ENCODE measurements at regions not wholly inside any gene's neighbourhood (a gene's known extent, or its start where the extent isn't known, plus 50 kb on each side); places are given as distances from the start of the nearest gene placed in this dataset.

DNA sequence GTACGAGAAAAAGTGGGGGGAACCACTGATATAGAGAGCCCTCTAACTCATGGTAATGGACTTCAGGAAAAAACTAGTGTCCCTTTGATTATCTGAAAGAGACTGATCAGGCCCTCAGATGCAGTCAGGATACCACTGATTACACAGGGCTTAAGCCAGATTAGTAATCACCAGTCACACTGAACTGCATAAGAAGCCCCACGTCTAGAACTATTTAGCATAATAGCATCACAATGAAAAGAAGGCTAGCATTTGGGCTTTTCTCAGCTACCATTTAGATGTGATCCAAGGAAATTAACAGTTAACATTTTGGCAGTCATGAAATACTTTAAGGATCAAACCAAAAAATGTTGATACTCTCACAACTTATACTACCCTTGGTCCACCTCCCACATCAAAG is 813.1 kb upstream of the POU3F3 start:
- Histone ChIP-seq H3K4me1 (ENCODE audit: control insufficient read depth, extremely low read depth, insufficient read depth, low read length) (no peaks in the 10 kb centered on the region), H2AFZ (ENCODE audit: low read length) (no peak overlapping the region), H3K79me2 (ENCODE audit: control insufficient read depth, insufficient read depth, low read length) (no peaks in the 10 kb centered on the region), H3K27me3 (ENCODE audit: control insufficient read depth, insufficient read depth, low read length) (no peaks in the 10 kb centered on the region), H3K4me2 (ENCODE audit: extremely low read depth, insufficient read depth, low read length) (no peak overlapping the region), H3K36me3 (ENCODE audit: control insufficient read depth, insufficient read depth, low read length) (no peaks in the 10 kb centered on the region), H4K20me1 (ENCODE audit: control insufficient read depth, extremely low read depth, insufficient read depth, low read length) (no peaks in the 10 kb centered on the region), H3K9ac (ENCODE audit: insufficient read depth, low read length) (no peak overlapping the region), H3K4me3 (replicated peaks in 1 of 4; ENCODE audit: control extremely low read depth in 1 of 4, insufficient read depth in 1 of 4, low read depth in 3 of 4, low read length in 4 of 4) (no peak overlapping the region), H3K27ac (ENCODE audit: insufficient read depth, low read length) (no peak overlapping the region), H3K9me3 (ENCODE audit: control insufficient read depth, insufficient read depth, low read depth, low read length) (no peaks in the 10 kb centered on the region)
- TF ChIP-seq, protein P1, sequence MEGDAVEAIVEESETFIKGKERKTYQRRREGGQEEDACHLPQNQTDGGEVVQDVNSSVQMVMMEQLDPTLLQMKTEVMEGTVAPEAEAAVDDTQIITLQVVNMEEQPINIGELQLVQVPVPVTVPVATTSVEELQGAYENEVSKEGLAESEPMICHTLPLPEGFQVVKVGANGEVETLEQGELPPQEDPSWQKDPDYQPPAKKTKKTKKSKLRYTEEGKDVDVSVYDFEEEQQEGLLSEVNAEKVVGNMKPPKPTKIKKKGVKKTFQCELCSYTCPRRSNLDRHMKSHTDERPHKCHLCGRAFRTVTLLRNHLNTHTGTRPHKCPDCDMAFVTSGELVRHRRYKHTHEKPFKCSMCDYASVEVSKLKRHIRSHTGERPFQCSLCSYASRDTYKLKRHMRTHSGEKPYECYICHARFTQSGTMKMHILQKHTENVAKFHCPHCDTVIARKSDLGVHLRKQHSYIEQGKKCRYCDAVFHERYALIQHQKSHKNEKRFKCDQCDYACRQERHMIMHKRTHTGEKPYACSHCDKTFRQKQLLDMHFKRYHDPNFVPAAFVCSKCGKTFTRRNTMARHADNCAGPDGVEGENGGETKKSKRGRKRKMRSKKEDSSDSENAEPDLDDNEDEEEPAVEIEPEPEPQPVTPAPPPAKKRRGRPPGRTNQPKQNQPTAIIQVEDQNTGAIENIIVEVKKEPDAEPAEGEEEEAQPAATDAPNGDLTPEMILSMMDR (conservative IDR thresholded peaks at IDR 0.05 in 1 of 2, IDR thresholded peaks at IDR 0.05 in 1 of 2; ENCODE audit: low read depth in 1 of 2, low read length in 2 of 2), result no peak
- no peak for TF ChIP-seq EZH2 (IDR thresholded peaks at IDR 0.05; ENCODE audit: low read length, missing control alignments)
- no peak for DNase-seq (ENCODE audit: low read depth in 2 of 2)

DNA sequence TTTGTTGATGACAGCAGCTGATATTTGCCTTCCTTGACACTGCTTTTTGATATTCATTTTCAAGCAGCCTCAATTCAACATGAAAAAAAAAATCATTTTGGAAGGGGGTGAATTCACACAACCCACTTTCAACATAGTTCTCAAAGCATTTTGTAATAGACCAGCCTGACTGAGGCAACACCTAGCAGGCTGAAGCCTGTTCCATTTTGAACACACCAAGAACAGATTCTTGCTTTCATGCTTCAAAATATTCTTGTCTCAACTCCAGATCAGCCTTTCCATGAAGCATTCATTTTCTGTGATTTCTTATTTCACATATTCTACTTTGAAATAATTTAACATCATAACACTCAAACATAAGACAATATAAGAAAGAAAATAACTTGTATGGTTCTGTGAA is 812.6 kb upstream of the POU3F3 start:
- Histone ChIP-seq H2AFZ (ENCODE audit: low read length) (no peak overlapping the region), H3K9me3 (ENCODE audit: control insufficient read depth, insufficient read depth, low read depth, low read length) (no peaks in the 10 kb centered on the region), H3K79me2 (ENCODE audit: control insufficient read depth, insufficient read depth, low read length) (no peaks in the 10 kb centered on the region), H3K4me1 (ENCODE audit: control insufficient read depth, extremely low read depth, insufficient read depth, low read length) (no peaks in the 10 kb centered on the region), H3K36me3 (ENCODE audit: control insufficient read depth, insufficient read depth, low read length) (no peaks in the 10 kb centered on the region), H4K20me1 (ENCODE audit: control insufficient read depth, extremely low read depth, insufficient read depth, low read length) (no peaks in the 10 kb centered on the region), H3K27ac (ENCODE audit: insufficient read depth, low read length) (no peak overlapping the region), H3K27me3 (ENCODE audit: control insufficient read depth, insufficient read depth, low read length) (no peaks in the 10 kb centered on the region), H3K9ac (ENCODE audit: insufficient read depth, low read length) (no peak overlapping the region), H3K4me2 (ENCODE audit: extremely low read depth, insufficient read depth, low read length) (no peak overlapping the region), H3K4me3 (replicated peaks in 1 of 4; ENCODE audit: control extremely low read depth in 1 of 4, insufficient read depth in 1 of 4, low read depth in 3 of 4, low read length in 4 of 4) (no peak overlapping the region)
- DNase-seq (ENCODE audit: low read depth in 2 of 2), result no peak
- no peak for TF ChIP-seq EZH2 (IDR thresholded peaks at IDR 0.05; ENCODE audit: low read length, missing control alignments)
- TF ChIP-seq, protein P1 (conservative IDR thresholded peaks at IDR 0.05 in 1 of 2, IDR thresholded peaks at IDR 0.05 in 1 of 2; ENCODE audit: low read depth in 1 of 2, low read length in 2 of 2), result no peak

DNA sequence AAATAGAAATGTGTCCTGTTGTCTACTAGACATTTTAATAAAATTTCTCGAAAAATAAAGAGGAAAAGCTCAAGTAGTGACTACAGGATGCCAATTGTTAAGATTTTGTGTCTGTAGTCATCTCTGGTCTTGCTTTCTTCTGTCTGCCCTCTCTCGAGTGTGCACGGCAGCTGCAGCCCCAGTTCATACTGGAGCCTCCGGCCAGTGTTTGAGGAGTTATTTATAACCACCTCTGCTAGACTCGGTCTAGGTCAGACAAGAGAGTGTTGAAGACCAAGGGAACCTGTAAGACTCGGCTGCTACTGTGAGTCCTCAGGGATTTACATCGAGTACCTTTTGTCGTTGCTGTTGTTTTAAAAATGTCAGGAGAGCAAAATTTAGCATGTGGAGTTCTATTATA is 810.1 kb upstream of the POU3F3 start:
- Histone ChIP-seq H4K20me1 (ENCODE audit: control insufficient read depth, extremely low read depth, insufficient read depth, low read length) (no peaks in the 10 kb centered on the region), H3K79me2 (ENCODE audit: control insufficient read depth, insufficient read depth, low read length) (no peaks in the 10 kb centered on the region), H3K27me3 (ENCODE audit: control insufficient read depth, insufficient read depth, low read length) (no peaks in the 10 kb centered on the region), H3K9ac (ENCODE audit: insufficient read depth, low read length) (no peak overlapping the region), H3K36me3 (ENCODE audit: control insufficient read depth, insufficient read depth, low read length) (no peaks in the 10 kb centered on the region), H3K4me2 (ENCODE audit: extremely low read depth, insufficient read depth, low read length) (no peak overlapping the region), H2AFZ (ENCODE audit: low read length) (no peak overlapping the region), H3K4me3 (replicated peaks in 1 of 4; ENCODE audit: control extremely low read depth in 1 of 4, insufficient read depth in 1 of 4, low read depth in 3 of 4, low read length in 4 of 4) (no peak overlapping the region), H3K27ac (ENCODE audit: insufficient read depth, low read length) (no peak overlapping the region), H3K9me3 (ENCODE audit: control insufficient read depth, insufficient read depth, low read depth, low read length) (no peaks in the 10 kb centered on the region), H3K4me1 (ENCODE audit: control insufficient read depth, extremely low read depth, insufficient read depth, low read length) (no peaks in the 10 kb centered on the region)
- DNase-seq (ENCODE audit: low read depth in 2 of 2), result no peak
- TF ChIP-seq EZH2 (IDR thresholded peaks at IDR 0.05; ENCODE audit: low read length, missing control alignments), result no peak
- TF ChIP-seq, protein P1 (conservative IDR thresholded peaks at IDR 0.05 in 1 of 2, IDR thresholded peaks at IDR 0.05 in 1 of 2; ENCODE audit: low read depth in 1 of 2, low read length in 2 of 2), result no peak

Measured in fibroblast of lung (primary cell).